CD4-positive, alpha-beta T cell treated with Interleukin-15 for 1 hour (primary cell): ENCODE measurements at regions not wholly inside any gene's neighbourhood (a gene's known extent, or its start where the extent isn't known, plus 50 kb on each side); places are given as distances from the start of the nearest gene placed in this dataset.
A peak's percentile ranks its signal among the peaks of the same experiment; 100 is the strongest.
"Not testable (repeated sequence)": the region's sequence is repeated elsewhere in the genome, so short reads cannot be mapped to it uniquely, and the experiment has no call there.

ENCODE experiments used
- DNase-seq: peaks from one replicate; pipeline ENCODE4 v3.0.0-alpha.2; 2020

- DNase-seq, result no peak
These were observed 102.5 kb upstream of the LYPLAL1 start for GRCh38 chr1:219071209-219071608.

- DNase-seq, result no peak
These were observed 101.3 kb upstream of the LYPLAL1 start for GRCh38 chr1:219072329-219072728.

GRCh38 chr1:219074084-219074728 lies 99.5 kb upstream of the LYPLAL1 start:
- no peak for DNase-seq

GRCh38 chr1:219075121-219075879 lies 98.4 kb upstream of the LYPLAL1 start:
- no peak for DNase-seq

GRCh38 chr1:219076326-219076937 lies 97.2 kb upstream of the LYPLAL1 start:
- DNase-seq, result no peak

- not testable (repeated sequence) for DNase-seq
These were observed 95.9 kb upstream of the LYPLAL1 start for GRCh38 chr1:219077767-219078166.

- DNase-seq, result no peak
These were observed 91.4 kb upstream of the LYPLAL1 start for GRCh38 chr1:219081943-219082925.

- DNase-seq, result no peak
These were observed 90.0 kb upstream of the LYPLAL1 start for GRCh38 chr1:219083631-219084030.

GRCh38 chr1:219085082-219085481 lies 88.6 kb upstream of the LYPLAL1 start:
- no peak for DNase-seq

GRCh38 chr1:219085988-219086387 lies 87.7 kb upstream of the LYPLAL1 start:
- no peak for DNase-seq

GRCh38 chr1:219086956-219087469 lies 86.7 kb upstream of the LYPLAL1 start:
- DNase-seq, result no peak

GRCh38 chr1:219088778-219089557 lies 84.7 kb upstream of the LYPLAL1 start:
- DNase-seq, result peak; percentile 82

- DNase-seq, result no peak
These were observed 83.1 kb upstream of the LYPLAL1 start for GRCh38 chr1:219090607-219091006.

GRCh38 chr1:219092206-219092605 lies 81.5 kb upstream of the LYPLAL1 start:
- no peak for DNase-seq

- DNase-seq, result no peak
These were observed 74.4 kb upstream of the LYPLAL1 start for GRCh38 chr1:219099307-219099706.

GRCh38 chr1:219100059-219100458 lies 73.6 kb upstream of the LYPLAL1 start:
- DNase-seq, result no peak

GRCh38 chr1:219102466-219102865 lies 71.2 kb upstream of the LYPLAL1 start:
- DNase-seq, result not testable (repeated sequence)

GRCh38 chr1:219105893-219106292 lies 67.8 kb upstream of the LYPLAL1 start:
- DNase-seq, result no peak

- no peak for DNase-seq
These were observed 64.2 kb upstream of the LYPLAL1 start for GRCh38 chr1:219109424-219110018.

- DNase-seq, result no peak
These were observed 60.4 kb upstream of the LYPLAL1 start for GRCh38 chr1:219113261-219113660.

- DNase-seq, result no peak
These were observed 59.7 kb upstream of the LYPLAL1 start for GRCh38 chr1:219114014-219114413.
